GM12875 (cell line): ENCODE measurements at regions not wholly inside any gene's neighbourhood (a gene's known extent, or its start where the extent isn't known, plus 50 kb on each side); places are given as distances from the start of the nearest gene placed in this dataset.
"Not testable (repeated sequence)": the region's sequence is repeated elsewhere in the genome, so short reads cannot be mapped to it uniquely, and the experiment has no call there.

Experiments
- H3K4me3 ChIP-seq: one replicate; pipeline ENCODE4 v1.5.1; 2011; ENCODE audit warnings: low read depth, low read length, control low read depth
- TF ChIP-seq, protein P1 (sequence below): IDR thresholded peaks from 2 replicates; pipeline ENCODE4 v1.5.1; 2011; ENCODE audit warnings: low read depth, mild to moderate bottlenecking, control low read depth, inconsistent platforms, low read length, moderate library complexity, borderline replicate concordance; ENCODE audit not compliant: insufficient read depth

DNA sequence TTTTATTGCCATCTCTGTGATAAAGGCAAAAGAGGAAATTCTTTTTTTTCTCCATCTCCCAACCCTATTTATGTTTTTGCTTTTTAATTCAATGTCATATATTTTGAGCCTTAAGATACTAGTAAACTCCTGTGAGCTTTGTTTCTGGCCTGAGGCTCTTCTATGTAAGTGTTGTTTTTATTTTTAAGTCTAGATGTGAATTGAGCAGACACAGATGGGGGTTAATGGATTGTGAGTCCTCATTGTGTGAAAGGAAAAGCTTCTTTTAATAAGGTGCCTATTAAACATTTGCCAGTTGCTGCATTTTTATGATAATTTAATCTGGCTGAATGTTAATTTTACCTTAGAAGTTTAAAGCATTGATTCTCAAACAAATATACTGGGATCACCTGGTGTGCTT lies 2337.9 kb upstream of the RAG2 start:
- TF ChIP-seq, protein P1, sequence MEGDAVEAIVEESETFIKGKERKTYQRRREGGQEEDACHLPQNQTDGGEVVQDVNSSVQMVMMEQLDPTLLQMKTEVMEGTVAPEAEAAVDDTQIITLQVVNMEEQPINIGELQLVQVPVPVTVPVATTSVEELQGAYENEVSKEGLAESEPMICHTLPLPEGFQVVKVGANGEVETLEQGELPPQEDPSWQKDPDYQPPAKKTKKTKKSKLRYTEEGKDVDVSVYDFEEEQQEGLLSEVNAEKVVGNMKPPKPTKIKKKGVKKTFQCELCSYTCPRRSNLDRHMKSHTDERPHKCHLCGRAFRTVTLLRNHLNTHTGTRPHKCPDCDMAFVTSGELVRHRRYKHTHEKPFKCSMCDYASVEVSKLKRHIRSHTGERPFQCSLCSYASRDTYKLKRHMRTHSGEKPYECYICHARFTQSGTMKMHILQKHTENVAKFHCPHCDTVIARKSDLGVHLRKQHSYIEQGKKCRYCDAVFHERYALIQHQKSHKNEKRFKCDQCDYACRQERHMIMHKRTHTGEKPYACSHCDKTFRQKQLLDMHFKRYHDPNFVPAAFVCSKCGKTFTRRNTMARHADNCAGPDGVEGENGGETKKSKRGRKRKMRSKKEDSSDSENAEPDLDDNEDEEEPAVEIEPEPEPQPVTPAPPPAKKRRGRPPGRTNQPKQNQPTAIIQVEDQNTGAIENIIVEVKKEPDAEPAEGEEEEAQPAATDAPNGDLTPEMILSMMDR = no peak
- no peak overlapping the region for H3K4me3 ChIP-seq

DNA sequence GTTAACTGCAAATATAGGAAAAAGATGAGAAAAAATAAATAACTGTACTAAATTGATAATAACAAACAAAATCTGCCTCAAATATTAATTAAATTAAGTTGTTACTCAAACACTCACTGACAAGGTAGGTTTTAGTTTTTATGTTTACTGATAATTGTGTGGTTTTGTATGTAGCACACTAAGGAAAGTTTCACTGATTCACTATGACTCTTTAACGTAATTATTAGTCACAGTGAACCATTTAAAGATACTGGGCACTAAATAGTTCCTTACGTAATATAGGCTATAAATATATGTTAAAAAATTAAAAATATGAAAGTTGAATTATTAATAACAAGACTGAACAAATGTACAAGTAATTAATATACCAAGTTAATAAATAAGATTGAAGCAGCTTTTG lies 2330.0 kb upstream of the RAG2 start:
- TF ChIP-seq, protein P1 = no peak
- H3K4me3 ChIP-seq = no peak overlapping the region

DNA sequence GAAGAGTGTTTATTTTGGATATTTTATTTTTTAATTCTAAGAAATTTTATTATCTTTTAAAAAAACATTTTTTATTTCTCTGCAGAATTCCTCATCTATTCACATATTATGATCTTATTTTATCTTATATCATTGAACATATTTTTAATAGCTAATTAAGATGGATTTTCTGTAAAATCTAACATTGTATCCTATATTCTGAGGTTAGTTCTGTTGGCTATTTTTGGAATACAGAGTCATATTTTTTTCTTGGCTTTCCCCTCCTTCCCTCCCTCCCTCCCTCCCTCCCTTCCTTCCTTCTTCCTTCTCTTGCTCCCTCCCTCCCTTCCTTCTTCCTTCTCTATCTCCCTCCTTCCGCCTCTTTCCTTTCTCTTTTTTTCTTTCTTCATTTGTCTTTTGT lies 2326.6 kb upstream of the RAG2 start:
- TF ChIP-seq, protein P1 = no peak
- no peak overlapping the region for H3K4me3 ChIP-seq

DNA sequence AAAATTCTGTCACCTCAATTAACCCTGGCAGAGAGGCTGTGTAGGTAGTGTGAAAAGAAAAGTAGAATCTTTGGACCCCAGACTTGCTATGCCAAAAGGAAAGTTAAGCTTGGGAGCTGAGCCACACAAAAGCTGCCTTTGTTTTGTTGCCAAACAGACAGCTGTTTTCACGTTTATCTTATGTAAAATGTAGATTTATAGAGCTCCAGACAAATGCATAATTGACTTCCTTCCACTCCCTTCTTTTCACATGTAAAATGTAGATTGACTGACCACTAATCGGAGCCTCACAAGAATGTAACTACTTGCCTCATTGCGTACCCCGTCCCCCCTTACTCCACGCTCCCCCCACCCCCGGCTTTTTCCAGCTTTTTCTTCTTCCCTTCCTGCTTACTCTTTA lies 2302.2 kb upstream of the RAG2 start:
- TF ChIP-seq, protein P1 = no peak
- H3K4me3 ChIP-seq = no peak overlapping the region

DNA sequence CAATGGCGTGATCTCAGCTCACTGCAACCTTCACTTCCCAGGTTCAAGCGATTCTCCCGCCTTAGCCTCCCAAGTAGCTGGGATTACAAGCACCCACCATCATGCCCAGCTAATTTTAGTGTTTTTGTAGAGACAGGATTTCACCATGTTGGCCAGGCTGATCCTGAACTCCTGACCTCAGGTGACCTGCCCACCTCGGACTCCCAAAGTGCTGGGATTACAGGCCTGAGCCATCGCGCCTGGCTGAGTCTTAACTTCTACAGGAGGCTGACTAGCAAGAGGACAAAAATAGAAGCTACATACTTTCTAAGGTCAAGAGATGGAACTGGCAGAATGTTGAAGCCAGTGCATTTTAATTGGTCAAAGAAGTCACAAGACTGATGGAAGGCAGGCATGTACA lies 2296.2 kb upstream of the RAG2 start:
- not testable (repeated sequence) for H3K4me3 ChIP-seq

DNA sequence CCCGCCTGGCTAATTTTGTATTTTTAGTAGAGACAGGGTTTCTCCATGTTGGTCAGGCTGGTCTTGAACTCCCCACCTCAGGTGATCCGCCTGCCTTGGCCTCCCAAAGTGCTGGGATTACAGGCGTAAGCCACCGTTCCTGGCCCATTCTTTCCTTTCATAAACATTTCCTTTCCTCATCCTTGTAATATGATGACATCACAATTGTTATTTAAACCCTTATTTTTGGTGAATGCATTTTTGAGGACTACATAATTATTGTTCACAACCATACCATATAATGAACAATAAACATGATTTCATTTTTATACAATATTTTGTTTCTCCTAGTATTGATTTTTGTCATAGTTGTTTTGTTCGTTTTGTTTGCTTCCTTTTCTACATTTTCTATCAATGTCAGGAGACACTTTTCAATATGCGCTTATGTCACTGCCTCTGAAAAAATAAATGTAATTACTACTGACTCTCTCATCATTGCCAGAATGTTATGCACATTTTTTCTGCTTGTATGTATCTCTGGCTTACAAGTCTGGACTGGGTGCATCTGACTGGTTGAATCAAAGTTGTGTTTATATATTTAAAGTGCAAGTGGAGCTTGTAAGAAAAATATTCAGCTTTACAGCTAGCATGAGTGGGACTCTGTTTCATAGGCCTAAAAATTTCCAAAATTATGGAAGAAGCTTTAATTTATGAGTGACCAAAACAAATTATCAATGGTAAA lies 2286.3 kb upstream of the RAG2 start:
- H3K4me3 ChIP-seq = no peak overlapping the region
- TF ChIP-seq, protein P1 = no peak

DNA sequence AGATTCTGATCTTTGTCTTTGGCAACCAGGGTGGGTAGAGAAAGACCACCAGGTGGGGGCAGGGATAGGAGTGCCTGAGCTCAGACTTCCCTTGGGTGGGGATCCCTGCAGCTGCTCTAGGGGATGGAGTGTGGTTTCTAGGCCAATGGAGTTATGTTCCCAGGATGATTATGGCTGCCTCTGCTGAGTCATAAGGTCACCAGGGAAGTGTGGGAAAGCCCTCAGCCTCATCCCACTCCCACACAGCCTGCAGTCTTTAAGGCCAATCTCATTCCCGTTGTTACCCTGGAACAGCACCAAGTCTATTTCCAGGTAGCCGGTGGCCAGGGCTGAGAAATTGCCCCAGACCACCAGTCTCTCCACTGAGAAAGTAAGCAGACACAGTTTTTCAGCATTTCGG lies 2269.3 kb upstream of the RAG2 start:
- TF ChIP-seq, protein P1 = no peak

More for the DNA sequence above, 2269.3 kb upstream of the RAG2 start:
- H3K4me3 ChIP-seq = no peak overlapping the region
